Heart left ventricle (tissue), 16 donors: ENCODE measurements at regions not wholly inside any gene's neighbourhood (a gene's known extent, or its start where the extent isn't known, plus 50 kb on each side); places are given as distances from the start of the nearest gene placed in this dataset.

ENCODE experiments used
- ATAC-seq, 4 donors: fragments of 200-7000 bp; cut with Tn5 transposase; one replicate each; pipeline ENCODE4 v1.9.1; 2020 to 2022; ENCODE audit warnings: moderate library complexity in 4 of 4, mild to moderate bottlenecking in 3 of 4, moderate number of reproducible peaks in 1 of 4
- DNase-seq, 5 donors: peaks; one replicate each; pipeline ENCODE4 v3.0.0-alpha.2; 2020
- H3K27ac ChIP-seq, 12 donors: fragments of 200-600 bp; sonication (generic) in 4 of 12; one replicate each; pipeline versions ENCODE4 v1.5.0 to v1.8.0; 2016 to 2022; ENCODE audit warnings: mild to moderate bottlenecking in 2 of 12
- H3K27me3 ChIP-seq, 9 donors: fragments of 200-600 bp; sonication (generic) in 2 of 9; one replicate each; pipeline versions ENCODE4 v1.5.1 to v1.8.0; 2016 to 2022; ENCODE audit warnings: mild to moderate bottlenecking in 3 of 9
- H3K36me3 ChIP-seq, 9 donors: fragments of 200-600 bp; sonication (generic) in 2 of 9; one replicate each; pipeline versions ENCODE4 v1.5.0 to v1.8.0; 2018 to 2022; ENCODE audit warnings: mild to moderate bottlenecking in 2 of 9
- H3K4me1 ChIP-seq, 12 donors: fragments of 200-600 bp; sonication (generic) in 4 of 12; one replicate each; pipeline versions ENCODE4 v1.5.0 to v1.8.0; 2016 to 2022; ENCODE audit warnings: mild to moderate bottlenecking in 3 of 12
- H3K4me3 ChIP-seq, 12 donors: fragments of 200-600 bp; sonication (generic) in 4 of 12; one replicate each; pipeline versions ENCODE4 v1.5.0 to v1.8.0; 2017 to 2022; ENCODE audit warnings: mild to moderate bottlenecking in 9 of 12, moderate library complexity in 4 of 12
- H3K9me3 ChIP-seq, 12 donors: fragments of 200-600 bp; sonication (generic) in 4 of 12; one replicate each; pipeline versions ENCODE4 v1.5.0 to v1.8.0; 2016 to 2022; ENCODE audit warnings: mild to moderate bottlenecking in 1 of 12
- CTCF ChIP-seq, 12 donors: fragments of 200-600 bp; sonication (generic) in 4 of 12; IDR thresholded peaks; one replicate each; pipeline versions ENCODE4 v1.5.0 to v1.8.0; 2018 to 2022; ENCODE audit warnings: antibody characterized with exemption in 12 of 12, mild to moderate bottlenecking in 5 of 12
- POLR2A ChIP-seq, 2 donors: fragments of 450-650 bp; IDR thresholded peaks; one replicate each; pipeline ENCODE4 v1.6.1; 2017; ENCODE audit warnings: antibody characterized with exemption in 2 of 2, mild to moderate bottlenecking in 2 of 2, moderate library complexity in 2 of 2
- WGBS, 4 donors: extraction: QIAGEN DNeasy Blood & Tissue Kit in 2 of 4; methylation state at CpG; one replicate each; pipeline versions ENCODE4 v1.1.5 to v1.1.7; 2013 to 2018; 5-methylcytosine and 5-hydroxymethylcytosine counted together
- intact Hi-C, 10 donors: fragments of 100-400 bp; cut with DNase I; formaldehyde crosslinking; loops; one replicate each; pipeline versions ENCODE4 v1.11.1 to v1.14.2; 2022
- donor health status: ischemic (EF 13 %, LVEDD 7.1; RV severe dilation, severe dysfunction).
- donor health status: healthy with polysubstance abuse.
- donor health status: DM: no; HTN: yes; CAD: no.
- donor health status: DM: no; HTN: no; CAD: no.
- donor health status: ischemic (EF 25% LVEDD 6.9; RV normal size, moderate dysfunction).
- donor health status: ischemic (EF 25% LVEDD 5.7; RV mildly dilated, moderate dysfunction).
- donor health status: healthy.
- donor health status: DM: yes; HTN: yes; CAD: no.
- donor health status: ischemic (EF 35%, LVEDD 5.7; RV mildly dilated, moderate dysfunction).
- donor health status: nonischemic (EF 11% LVEDD 7.7; RV severe dilation, severe dysfunction).
- donor health status: DM: yes; HTN: yes; CAD: no.
- donor health status: PGD.
- donor health status: ischemic (EF 29% LVEDD 5.4; RV normal size, mild dysfunction).
- donor health status: nonischemic (EF 23%, LVEDD 6.1; RV moderate dilation, normal function).

GRCh38 chr3:10762611-10763247 lies 53.3 kb upstream of the SLC6A11 start:
- intact Hi-C loops = loop anchor here in 2 of 10 donors (5.0 to 10.0 kb wide), 3 partner anchors 122 to 572 kb away; no protein-coding TSS in a partner anchor
- no peak for ATAC-seq

GRCh38 chr3:10763248-10763620 lies 52.8 kb upstream of the SLC6A11 start:
- 75 to 89% (median 79%) methylated on average over 4 to 9 of the region's 9 CpGs for WGBS, 4 donors
- ATAC-seq = no peak
- Histone ChIP-seq H3K4me3 (no peak overlapping the region), H3K36me3 (no peaks in the 10 kb centered on the region), H3K9me3 (no peaks in the 10 kb centered on the region), H3K27me3 (peaks cover 0 to 73% (median 17%) of the 10 kb centered on the region in 9 donors), H3K27ac (no peak overlapping the region), H3K4me1 (no peaks in the 10 kb centered on the region)
- no peak for DNase-seq
- TF ChIP-seq POLR2A (IDR thresholded peaks at IDR 0.05) (no peak), CTCF (IDR thresholded peaks at IDR 0.05) (no peak)
- intact Hi-C loops = loop anchor here in 2 of 10 donors (5.0 to 10.0 kb wide), 3 partner anchors 122 to 572 kb away; no protein-coding TSS in a partner anchor

More at GRCh38 chr3:10762611-10763247, 53.3 kb upstream of the SLC6A11 start:
- no peak for DNase-seq
- no peak for TF ChIP-seq POLR2A (IDR thresholded peaks at IDR 0.05)
- no peak for TF ChIP-seq CTCF (IDR thresholded peaks at IDR 0.05)
- Histone ChIP-seq H3K27ac (no peak overlapping the region), H3K4me3 (no peak overlapping the region), H3K27me3 (peaks cover 0 to 73% (median 17%) of the 10 kb centered on the region in 9 donors), H3K9me3 (no peaks in the 10 kb centered on the region), H3K36me3 (no peaks in the 10 kb centered on the region), H3K4me1 (no peaks in the 10 kb centered on the region)
- WGBS, 4 donors = 65 to 74% (median 69%) methylated on average over 8 to 9 of the region's 9 CpGs

- no peaks in the 10 kb centered on the region for H3K36me3 ChIP-seq
- WGBS, 4 donors = 71 to 88% (median 81%) methylated on average over 7 to 10 of the region's 10 CpGs
- peaks cover 0 to 78% (median 17%) of the 10 kb centered on the region in 9 donors for H3K27me3 ChIP-seq
- DNase-seq = no peak
- ATAC-seq = no peak
- intact Hi-C loops = loop anchor here in 2 of 10 donors (5.0 to 10.0 kb wide), 3 partner anchors 121 to 571 kb away; no protein-coding TSS in a partner anchor
- TF ChIP-seq CTCF (IDR thresholded peaks at IDR 0.05) (no peak), POLR2A (IDR thresholded peaks at IDR 0.05) (no peak)
- H3K9me3 ChIP-seq = no peaks in the 10 kb centered on the region
- no peaks in the 10 kb centered on the region for H3K4me1 ChIP-seq
- no peak overlapping the region for H3K4me3 ChIP-seq
- H3K27ac ChIP-seq = no peak overlapping the region
These were observed 52.2 kb upstream of the SLC6A11 start for GRCh38 chr3:10763817-10764258.

GRCh38 chr3:10764259-10765051 lies 51.6 kb upstream of the SLC6A11 start:
- H3K27me3 ChIP-seq = peaks cover 0 to 83% (median 17%) of the 10 kb centered on the region in 9 donors
- H3K4me1 ChIP-seq = no peaks in the 10 kb centered on the region
- ATAC-seq (no peak), DNase-seq (no peak)
- 42 to 69% (median 51%) methylated on average over 9 to 32 of the region's 32 CpGs for WGBS, 4 donors
- H3K4me3 ChIP-seq = no peak overlapping the region
- H3K27ac ChIP-seq = no peak overlapping the region
- H3K9me3 ChIP-seq = no peaks in the 10 kb centered on the region
- H3K36me3 ChIP-seq = no peaks in the 10 kb centered on the region
- no peak for TF ChIP-seq POLR2A (IDR thresholded peaks at IDR 0.05)
- no peak for TF ChIP-seq CTCF (IDR thresholded peaks at IDR 0.05)
- intact Hi-C loops = loop anchor here in 2 of 10 donors (5.0 to 10.0 kb wide), 3 partner anchors 120 to 570 kb away; no protein-coding TSS in a partner anchor
